IMR-90 (cell line): ENCODE measurements at regions not wholly inside any gene's neighbourhood (a gene's known extent, or its start where the extent isn't known, plus 50 kb on each side); places are given as distances from the start of the nearest gene placed in this dataset.

Experiments
- CTCF ChIP-seq: conservative IDR thresholded peaks from 2 replicates; pipeline ENCODE4 v1.5.1; 2012; ENCODE audit warnings: mild to moderate bottlenecking, low read depth, low read length, improper control_type of control experiment
- POLR2A ChIP-seq: IDR thresholded peaks from 2 replicates; pipeline ENCODE4 v1.6.1; 2012; ENCODE audit warnings: mild to moderate bottlenecking, low read depth, low read length

GRCh38 chr15:31457631-31458526, 131.2 kb downstream of the KLF13 start:
- TF ChIP-seq POLR2A (no peak), CTCF (no peak)
